ENCODE measurements at regions not wholly inside any gene's neighbourhood (a gene's known extent, or its start where the extent isn't known, plus 50 kb on each side); places are given as distances from the start of the nearest gene placed in this dataset.

GRCh38 chr17:33519692-33520091, 226.6 kb upstream of the ASIC2 start:
- DNase-seq: no peak

GRCh38 chr17:33520426-33521330, 227.6 kb upstream of the ASIC2 start:
- DNase-seq: peak; percentile 66

- DNase-seq: peak; percentile 10
Measured at GRCh38 chr17:33521784-33522183, 228.7 kb upstream of the ASIC2 start.

GRCh38 chr17:33522623-33523022, 229.5 kb upstream of the ASIC2 start:
- no peak for DNase-seq

- DNase-seq: no peak
Measured at GRCh38 chr17:33523577-33523981, 230.5 kb upstream of the ASIC2 start.

GRCh38 chr17:33525186-33525585, 232.1 kb upstream of the ASIC2 start:
- no peak for DNase-seq

GRCh38 chr17:33526717-33527116, 233.6 kb upstream of the ASIC2 start:
- DNase-seq: no peak

- DNase-seq: no peak
Measured at GRCh38 chr17:33527290-33527689, 234.2 kb upstream of the ASIC2 start.

- no peak for DNase-seq
Measured at GRCh38 chr17:33528846-33529245, 235.8 kb upstream of the ASIC2 start.

- no peak for DNase-seq
Measured at GRCh38 chr17:33529816-33530215, 236.7 kb upstream of the ASIC2 start.

- no peak for DNase-seq
Measured at GRCh38 chr17:33531311-33531710, 238.2 kb upstream of the ASIC2 start.

- DNase-seq: no peak
Measured at GRCh38 chr17:33534087-33534486, 241.0 kb upstream of the ASIC2 start.

- no peak for DNase-seq
Measured at GRCh38 chr17:33545124-33545523, 252.0 kb upstream of the ASIC2 start.

GRCh38 chr17:33550261-33550660, 257.2 kb upstream of the ASIC2 start:
- DNase-seq: no peak

- DNase-seq: no peak
Measured at GRCh38 chr17:33551075-33551474, 258.0 kb upstream of the ASIC2 start.

GRCh38 chr17:33551911-33552310, 258.8 kb upstream of the ASIC2 start:
- no peak for DNase-seq

- DNase-seq: no peak
Measured at GRCh38 chr17:33560165-33560564, 267.1 kb upstream of the ASIC2 start.

- no peak for DNase-seq
Measured at GRCh38 chr17:33560871-33561270, 267.8 kb upstream of the ASIC2 start.

- DNase-seq: no peak
Measured at GRCh38 chr17:33561569-33562334, 268.7 kb upstream of the ASIC2 start.

- no peak for DNase-seq
Measured at GRCh38 chr17:33562792-33563191, 269.7 kb upstream of the ASIC2 start.

- DNase-seq: no peak
Measured at GRCh38 chr17:33564146-33564545, 271.1 kb upstream of the ASIC2 start.

GRCh38 chr17:33567223-33567622, 274.1 kb upstream of the ASIC2 start:
- DNase-seq: no peak

GRCh38 chr17:33572615-33573014, 279.5 kb upstream of the ASIC2 start:
- no peak for DNase-seq

- no peak for DNase-seq
Measured at GRCh38 chr17:33574942-33575445, 281.9 kb upstream of the ASIC2 start.
